ENCODE measurements at regions not wholly inside any gene's neighbourhood (a gene's known extent, or its start where the extent isn't known, plus 50 kb on each side); places are given as distances from the start of the nearest gene placed in this dataset.

- no peak for DNase-seq (ENCODE audit: low read depth)
Observed at GRCh38 chr1:65486613-65487012, 66.1 kb downstream of the LEPR start.

DNA sequence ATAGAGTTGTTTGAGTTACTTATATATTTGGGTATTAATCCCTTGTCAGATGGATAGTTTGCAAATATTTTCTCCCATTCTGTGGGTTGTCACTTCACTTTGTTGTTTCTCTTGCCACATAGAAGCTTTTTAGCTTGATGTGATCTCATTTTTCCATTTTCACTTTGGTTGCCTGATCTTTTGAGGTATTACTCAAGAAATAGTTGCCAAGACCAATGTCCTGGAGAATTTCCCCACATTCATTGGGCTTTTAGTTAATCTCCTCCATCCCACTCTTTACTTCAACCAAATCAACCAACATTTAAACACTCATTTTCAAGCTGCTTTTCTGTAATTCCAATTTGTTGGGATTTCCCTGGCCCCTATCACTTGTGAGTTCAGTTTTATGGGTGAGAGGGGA lies 69.0 kb downstream of the LEPR start:
- DNase-seq (ENCODE audit: low read depth) = no peak

DNA sequence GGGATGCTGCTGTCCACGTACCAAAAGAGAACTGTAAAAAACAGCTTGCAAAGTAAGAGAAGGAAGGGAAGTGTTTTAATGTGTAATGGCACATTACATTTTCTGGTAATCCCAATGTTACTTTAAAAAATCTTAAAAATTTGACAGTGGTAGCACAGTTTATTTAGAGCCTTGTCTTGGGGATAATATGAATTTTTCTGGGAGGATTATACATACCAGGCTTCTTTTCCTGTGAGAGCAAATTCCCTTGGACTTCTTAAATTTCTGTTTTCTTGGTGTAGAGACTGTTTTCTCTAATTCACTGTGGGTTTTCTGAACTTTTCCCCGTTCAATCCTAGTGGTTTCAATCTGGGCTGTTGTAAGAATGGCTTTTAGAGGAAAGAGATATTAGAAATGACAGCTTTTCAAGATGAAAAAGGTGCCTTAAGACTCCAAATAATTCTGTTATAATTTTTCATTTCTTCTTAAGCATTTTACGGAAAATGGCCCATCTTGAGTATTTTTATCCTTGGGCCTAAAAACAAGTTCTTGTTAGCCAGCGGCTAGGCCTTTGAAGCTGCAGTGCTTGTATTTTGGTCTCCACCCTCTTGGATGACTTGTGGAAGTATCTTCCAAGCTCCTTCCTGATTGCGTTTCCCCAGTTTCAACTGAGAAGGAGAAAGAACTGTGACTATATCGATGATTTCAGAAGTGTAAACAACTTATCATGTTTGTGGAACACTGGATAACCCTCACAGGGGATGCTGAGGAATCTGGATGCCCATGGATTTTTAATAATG lies 70.0 kb downstream of the LEPR start:
- DNase-seq (ENCODE audit: low read depth) = no peak

DNA sequence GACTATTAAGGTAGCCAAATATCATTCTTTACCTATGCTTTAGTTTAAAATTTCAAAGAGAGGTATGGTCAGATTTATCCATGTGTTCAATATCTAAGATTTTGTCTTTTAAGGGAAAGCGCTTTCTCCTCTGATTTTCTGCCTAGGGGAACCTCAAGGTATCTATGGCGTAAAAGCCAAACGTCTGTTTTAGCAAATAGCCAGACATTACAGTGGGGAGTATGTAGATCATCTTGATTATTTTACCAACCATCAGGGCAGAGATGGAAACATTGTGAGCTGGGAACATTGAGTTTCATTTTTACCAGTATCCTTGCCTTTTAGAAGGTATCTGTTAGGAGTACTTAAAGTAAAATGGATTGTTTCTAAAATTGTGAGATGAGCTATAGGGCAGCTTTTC lies 71.0 kb downstream of the LEPR start:
- no peak for DNase-seq (ENCODE audit: low read depth)

- DNase-seq (ENCODE audit: low read depth) = no peak
Observed at GRCh38 chr1:65493802-65494201, 73.3 kb downstream of the LEPR start.

DNA sequence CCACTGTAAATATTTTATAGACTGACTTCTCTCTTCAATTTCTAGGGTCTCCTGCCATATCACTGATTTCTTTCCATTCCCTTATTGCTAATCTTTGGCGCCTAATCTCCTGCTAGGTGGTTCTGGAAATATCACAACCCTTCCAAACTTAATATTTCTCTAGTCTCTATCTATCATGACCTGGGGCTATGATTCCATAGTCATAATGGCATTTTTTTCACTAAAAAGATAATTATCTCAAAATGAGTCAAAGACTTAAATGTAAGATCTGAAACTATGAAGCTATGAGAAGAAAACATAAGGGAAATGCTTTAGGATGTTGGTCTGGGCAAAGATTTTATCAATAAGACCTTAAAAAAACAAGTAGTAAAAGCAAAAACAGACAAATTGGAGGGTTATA lies 74.2 kb downstream of the LEPR start:
- no peak for DNase-seq (ENCODE audit: low read depth)

DNA sequence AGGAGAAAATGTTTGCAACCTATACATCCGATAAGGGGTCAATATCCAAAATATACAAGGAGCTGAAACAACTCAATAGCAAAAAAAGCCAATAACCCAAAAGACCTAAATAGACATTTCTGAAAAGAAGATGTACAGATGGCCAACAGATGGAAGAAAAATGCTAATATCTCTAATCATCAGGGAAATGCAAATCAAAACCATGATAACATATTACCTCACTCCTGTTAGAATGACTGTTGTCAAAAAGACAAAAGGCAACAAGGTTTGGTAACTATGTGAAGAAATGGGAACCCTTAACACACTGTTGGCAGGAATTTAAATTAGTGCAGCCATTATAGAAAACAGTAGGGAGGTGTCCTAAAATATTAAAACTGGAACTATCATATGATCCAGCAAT lies 74.7 kb downstream of the LEPR start:
- no peak for DNase-seq (ENCODE audit: low read depth)

GRCh38 chr1:65497256-65497830 lies 76.9 kb downstream of the LEPR start:
- DNase-seq (ENCODE audit: low read depth) = no peak

DNA sequence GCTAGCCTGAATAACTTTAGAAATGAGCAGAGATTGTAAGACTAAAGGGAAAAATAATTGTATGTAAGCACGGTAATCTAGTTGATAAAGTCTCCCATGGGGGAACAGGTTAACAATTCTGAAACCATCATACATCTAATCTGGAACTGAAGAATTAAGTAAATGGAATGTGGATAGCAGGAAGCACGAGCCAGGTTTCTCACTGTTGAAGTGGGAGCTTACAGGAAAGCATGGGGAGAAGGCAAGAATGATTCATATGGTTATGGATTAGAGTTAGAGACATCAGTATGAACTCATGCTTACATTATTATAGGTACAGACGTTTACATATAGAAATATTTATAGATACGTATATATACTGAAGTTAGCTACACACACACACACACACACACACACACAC lies 83.0 kb downstream of the LEPR start:
- no peak for DNase-seq (ENCODE audit: low read depth)

- DNase-seq (ENCODE audit: low read depth) = no peak
Observed at GRCh38 chr1:65504263-65504662, 83.8 kb downstream of the LEPR start.

GRCh38 chr1:65505547-65506300 lies 85.3 kb downstream of the LEPR start:
- DNase-seq (ENCODE audit: low read depth) = no peak

GRCh38 chr1:65508051-65508450 lies 87.6 kb downstream of the LEPR start:
- DNase-seq (ENCODE audit: low read depth) = no peak

DNA sequence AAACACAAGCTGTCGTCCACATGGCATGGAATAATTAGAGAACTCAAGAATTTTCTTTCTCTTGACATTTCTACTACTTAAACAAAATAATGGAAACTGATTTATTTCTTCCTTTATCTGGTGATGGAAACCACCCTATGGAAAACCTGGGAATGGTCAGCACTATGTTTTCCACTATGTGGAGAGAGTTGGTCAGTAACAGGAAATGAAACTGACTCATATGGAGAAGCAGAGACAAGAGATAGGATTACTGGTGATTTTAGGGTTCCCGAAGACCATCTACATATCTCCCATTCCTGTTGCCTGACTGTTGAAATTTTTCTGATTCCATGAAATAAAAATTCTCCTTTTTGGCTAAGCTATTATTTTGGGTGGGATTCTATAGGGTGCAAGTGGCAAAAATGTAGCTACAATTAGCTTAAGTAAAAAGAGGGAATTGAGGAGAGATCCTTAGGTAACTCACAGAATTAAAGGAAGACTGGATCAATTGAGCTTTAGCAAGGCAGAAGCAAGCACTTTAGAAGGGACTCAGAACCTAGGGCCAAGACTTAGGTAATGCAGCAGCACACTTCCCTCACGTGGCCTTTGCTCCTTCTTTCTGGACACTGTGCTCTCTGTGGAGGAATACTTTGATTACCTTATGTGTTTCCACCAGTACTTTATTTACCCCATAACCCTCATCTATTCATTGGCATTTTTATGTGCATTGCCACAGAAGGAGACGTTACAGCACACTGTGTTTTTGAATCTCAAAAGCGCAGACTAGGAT lies 89.6 kb downstream of the LEPR start:
- no peak for DNase-seq (ENCODE audit: low read depth)

GRCh38 chr1:65510961-65511360 lies 90.5 kb downstream of the LEPR start:
- no peak for DNase-seq (ENCODE audit: low read depth)

- DNase-seq (ENCODE audit: low read depth) = no peak
Observed at GRCh38 chr1:65512383-65512782, 91.9 kb downstream of the LEPR start.

- no peak for DNase-seq (ENCODE audit: low read depth)
Observed at GRCh38 chr1:65512967-65513780, 92.7 kb downstream of the LEPR start.

DNA sequence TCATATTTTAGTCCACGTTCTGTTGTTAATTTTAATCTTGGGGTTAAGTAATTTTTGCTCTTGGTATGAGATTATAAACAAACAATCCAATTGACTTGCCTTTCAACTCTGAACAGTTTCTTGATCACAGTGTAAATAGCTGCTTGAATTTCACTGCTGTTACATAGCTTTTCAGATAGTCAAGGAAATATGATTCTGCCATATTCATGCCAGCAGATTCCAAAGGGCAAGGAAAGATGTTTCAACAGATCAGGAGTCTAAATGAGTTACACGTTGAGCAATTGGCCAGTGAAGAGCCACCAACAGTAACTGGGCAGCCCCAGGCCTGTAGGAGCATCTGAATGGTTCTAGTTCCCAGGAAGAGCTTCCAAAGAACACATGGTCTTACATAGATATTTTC lies 93.6 kb downstream of the LEPR start:
- DNase-seq (ENCODE audit: low read depth) = no peak

- DNase-seq (ENCODE audit: low read depth) = no peak
Observed at GRCh38 chr1:65524931-65525265, 104.4 kb downstream of the LEPR start.

GRCh38 chr1:65525266-65526048 lies 105.0 kb downstream of the LEPR start:
- peak; percentile 31 for DNase-seq (ENCODE audit: low read depth)

DNA sequence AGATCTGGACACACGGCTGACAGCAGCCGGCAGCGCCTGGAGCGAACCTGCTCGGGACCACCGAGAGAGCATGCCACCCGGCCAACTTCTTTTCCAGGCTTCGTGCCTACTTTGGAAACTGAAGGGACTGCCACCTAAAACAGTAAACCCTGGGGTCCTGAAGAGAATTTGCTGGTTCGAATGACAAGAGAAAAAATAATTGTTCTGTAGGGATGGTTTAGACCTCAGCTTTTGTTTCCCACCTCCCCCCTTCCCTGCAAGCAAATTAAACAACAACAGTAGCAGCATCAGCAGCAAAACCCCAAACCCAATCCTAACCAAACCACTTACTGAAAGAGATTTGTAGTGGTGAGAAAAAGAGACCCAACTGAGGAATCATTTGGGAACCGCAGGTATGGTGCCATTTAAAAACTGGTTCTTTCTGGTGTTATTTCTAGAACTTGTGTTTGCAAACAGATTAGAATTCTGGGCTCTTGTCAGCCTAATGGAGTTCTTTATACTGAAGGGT lies 105.6 kb downstream of the LEPR start:
- DNase-seq (ENCODE audit: low read depth) = no peak

GRCh38 chr1:65527190-65527589 lies 106.7 kb downstream of the LEPR start:
- DNase-seq (ENCODE audit: low read depth) = no peak

Measured in CMK (cell line).